HUDEP-2 (cell line): ENCODE measurements at regions not wholly inside any gene's neighbourhood (a gene's known extent, or its start where the extent isn't known, plus 50 kb on each side); places are given as distances from the start of the nearest gene placed in this dataset.

Experiments used
- DNase-seq, 76 experiments: peaks; one replicate each; lab custom pipeline; 2025; ENCODE audit not compliant: unreplicated experiment in 76 of 76; lab: John Stamatoyannopoulos, UW

GRCh38 chr2:208595386-208596275, 189.0 kb downstream of the PTH2R start:
- DNase-seq, result peak in 5 of 76 experiments; percentile 3 to 30 (median 16)

GRCh38 chr2:208607694-208608093, 201.1 kb downstream of the PTH2R start:
- no peak for DNase-seq

GRCh38 chr2:208608122-208608835, 201.7 kb downstream of the PTH2R start:
- no peak for DNase-seq

GRCh38 chr2:208609166-208609804, 202.7 kb downstream of the PTH2R start:
- DNase-seq, result no peak

GRCh38 chr2:208615675-208616074, 209.1 kb downstream of the PTH2R start:
- DNase-seq, result peak in 20 of 76 experiments; percentile 4 to 52 (median 24)

GRCh38 chr2:208618220-208618619, 211.6 kb downstream of the PTH2R start:
- no peak for DNase-seq

GRCh38 chr2:208619993-208620392, 213.4 kb downstream of the PTH2R start:
- DNase-seq, result no peak

GRCh38 chr2:208620487-208620978, 213.9 kb downstream of the PTH2R start:
- no peak for DNase-seq

- peak in 3 of 76 experiments; percentile 4 to 10 (median 10) for DNase-seq
These were observed 220.7 kb downstream of the PTH2R start for GRCh38 chr2:208627110-208627884.

GRCh38 chr2:208627916-208628315, 221.3 kb downstream of the PTH2R start:
- DNase-seq, result peak in 4 of 76 experiments; percentile 2 to 20 (median 9)

- peak in 9 of 76 experiments; percentile 4 to 33 (median 17) for DNase-seq
These were observed 231.5 kb downstream of the PTH2R start for GRCh38 chr2:208638059-208638458.

GRCh38 chr2:208642125-208642779, 235.7 kb downstream of the PTH2R start:
- DNase-seq, result no peak

GRCh38 chr2:208643145-208643544, 236.6 kb downstream of the PTH2R start:
- no peak for DNase-seq

GRCh38 chr2:208645226-208645625, 238.6 kb downstream of the PTH2R start:
- DNase-seq, result no peak

- DNase-seq, result peak in 14 of 76 experiments; percentile 1 to 32 (median 12)
These were observed 241.8 kb downstream of the PTH2R start for GRCh38 chr2:208648368-208648767.

GRCh38 chr2:208653383-208653782, 246.8 kb downstream of the PTH2R start:
- DNase-seq, result no peak

- DNase-seq, result no peak
These were observed 247.5 kb downstream of the PTH2R start for GRCh38 chr2:208654056-208654455.

- no peak for DNase-seq
These were observed 250.9 kb downstream of the PTH2R start for GRCh38 chr2:208657468-208657867.

- no peak for DNase-seq
These were observed 262.8 kb downstream of the PTH2R start for GRCh38 chr2:208669394-208669793.

GRCh38 chr2:208671284-208671683, 264.7 kb downstream of the PTH2R start:
- no peak for DNase-seq
